ENCODE measurements at regions not wholly inside any gene's neighbourhood (a gene's known extent, or its start where the extent isn't known, plus 50 kb on each side); places are given as distances from the start of the nearest gene placed in this dataset.

GRCh38 chr7:1286946-1287645, 54.4 kb downstream of the UNCX start:
- DNase-seq (ENCODE audit: low spot score): no peak

GRCh38 chr7:1287752-1288201, 55.1 kb downstream of the UNCX start:
- DNase-seq (ENCODE audit: low spot score): no peak

GRCh38 chr7:1288390-1288995, 55.8 kb downstream of the UNCX start:
- no peak for DNase-seq (ENCODE audit: low spot score)

- no peak for DNase-seq (ENCODE audit: low spot score)
Measured at GRCh38 chr7:1288996-1289551, 56.4 kb downstream of the UNCX start.

GRCh38 chr7:1289666-1290025, 57.0 kb downstream of the UNCX start:
- DNase-seq (ENCODE audit: low spot score): no peak

GRCh38 chr7:1290026-1290678, 57.5 kb downstream of the UNCX start:
- peak; percentile 62 for DNase-seq (ENCODE audit: low spot score)

GRCh38 chr7:1290679-1291356, 58.1 kb downstream of the UNCX start:
- no peak for DNase-seq (ENCODE audit: low spot score)

GRCh38 chr7:1291357-1291689, 58.7 kb downstream of the UNCX start:
- no peak for DNase-seq (ENCODE audit: low spot score)

- no peak for DNase-seq (ENCODE audit: low spot score)
Measured at GRCh38 chr7:1291845-1292765, 59.4 kb downstream of the UNCX start.

GRCh38 chr7:1292972-1293830, 60.5 kb downstream of the UNCX start:
- DNase-seq (ENCODE audit: low spot score): no peak

- DNase-seq (ENCODE audit: low spot score): no peak
Measured at GRCh38 chr7:1293950-1294411, 61.3 kb downstream of the UNCX start.

- no peak for DNase-seq (ENCODE audit: low spot score)
Measured at GRCh38 chr7:1295776-1296355, 63.2 kb downstream of the UNCX start.

GRCh38 chr7:1296356-1296981, 63.8 kb downstream of the UNCX start:
- no peak for DNase-seq (ENCODE audit: low spot score)

GRCh38 chr7:1297017-1297960, 64.6 kb downstream of the UNCX start:
- DNase-seq (ENCODE audit: low spot score): no peak

GRCh38 chr7:1298051-1298930, 65.6 kb downstream of the UNCX start:
- DNase-seq (ENCODE audit: low spot score): no peak

- DNase-seq (ENCODE audit: low spot score): no peak
Measured at GRCh38 chr7:1298931-1299885, 66.5 kb downstream of the UNCX start.
